Fibroblast of skin of scalp (primary cell): ENCODE measurements at regions not wholly inside any gene's neighbourhood (a gene's known extent, or its start where the extent isn't known, plus 50 kb on each side); places are given as distances from the start of the nearest gene placed in this dataset.
"Not testable (repeated sequence)": the region's sequence is repeated elsewhere in the genome, so short reads cannot be mapped to it uniquely, and the experiment has no call there.

Experiments used
- DNase-seq: peaks from one replicate; pipeline ENCODE4 v3.0.0-alpha.2; 2013

DNA sequence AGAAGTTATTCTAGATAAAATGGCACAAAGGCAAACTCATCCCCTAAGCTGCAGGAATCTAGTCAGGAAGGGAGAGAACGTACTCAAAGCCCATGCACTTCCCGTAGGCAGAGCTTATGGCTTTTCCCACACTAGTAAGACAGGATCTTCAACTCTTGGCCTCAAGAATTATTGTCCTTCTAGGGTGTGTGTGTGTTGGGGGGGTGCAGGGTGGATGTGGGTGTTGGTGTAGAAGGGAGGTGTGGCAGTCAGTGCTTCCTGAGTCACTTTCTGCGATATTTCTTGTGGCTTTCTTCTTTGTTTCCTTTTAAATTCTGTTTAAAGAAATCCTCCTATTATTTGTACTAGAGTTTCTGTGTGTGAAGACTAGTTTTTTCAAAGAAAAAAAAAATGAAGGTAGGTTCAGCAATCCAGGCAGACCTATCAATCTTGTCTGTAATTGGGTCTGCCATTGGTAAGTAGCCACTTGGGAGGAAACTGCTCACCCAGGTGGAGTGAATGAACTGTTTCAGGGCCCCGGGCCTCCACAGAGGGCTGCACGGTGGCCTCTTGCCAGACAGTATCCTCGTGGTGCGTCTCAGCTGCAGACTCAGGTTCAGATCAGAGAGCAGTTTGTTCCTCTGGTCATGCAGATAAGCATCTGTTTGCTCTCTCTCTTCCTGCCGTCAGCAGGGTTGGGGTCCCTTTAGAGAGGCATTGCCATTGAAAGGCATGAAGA lies 131.9 kb downstream of the NPR3 start:
- no peak for DNase-seq

DNA sequence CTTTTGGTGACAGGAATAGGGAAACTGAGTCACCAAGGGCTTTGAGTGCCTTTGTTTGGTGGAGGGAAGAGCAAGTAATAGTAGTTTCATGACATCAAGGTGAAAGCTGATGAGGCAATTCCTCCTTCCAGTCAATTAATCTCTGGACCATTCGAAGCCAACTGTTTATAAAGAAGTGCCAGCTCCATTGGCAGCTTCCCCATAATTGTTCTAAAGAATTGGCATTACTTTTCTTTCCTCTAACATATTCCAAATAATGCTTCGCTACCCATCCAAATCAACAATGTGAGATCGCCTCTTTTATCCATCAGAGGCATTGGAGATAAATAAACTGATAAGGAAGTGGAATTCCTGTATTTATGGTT lies 132.4 kb downstream of the NPR3 start:
- DNase-seq = no peak

DNA sequence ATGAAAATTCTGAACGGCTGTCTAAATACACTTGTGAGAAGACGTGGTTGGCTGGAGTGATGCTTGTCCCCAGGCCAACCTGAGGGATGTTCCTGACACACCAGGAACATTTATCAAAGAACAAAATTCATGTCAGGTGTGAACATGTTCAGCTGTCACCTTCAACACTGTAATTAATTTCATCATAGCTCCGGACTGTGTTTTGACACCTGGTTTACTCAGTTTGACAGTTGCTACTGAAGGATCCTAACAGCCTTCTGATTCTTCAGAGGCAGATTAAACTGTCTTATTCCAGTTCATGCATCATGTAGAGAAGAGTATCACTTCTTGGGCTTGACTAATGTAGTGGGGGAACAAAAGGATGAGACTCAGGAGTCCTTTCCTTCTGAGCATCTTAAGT lies 134.1 kb downstream of the NPR3 start:
- DNase-seq = no peak

DNA sequence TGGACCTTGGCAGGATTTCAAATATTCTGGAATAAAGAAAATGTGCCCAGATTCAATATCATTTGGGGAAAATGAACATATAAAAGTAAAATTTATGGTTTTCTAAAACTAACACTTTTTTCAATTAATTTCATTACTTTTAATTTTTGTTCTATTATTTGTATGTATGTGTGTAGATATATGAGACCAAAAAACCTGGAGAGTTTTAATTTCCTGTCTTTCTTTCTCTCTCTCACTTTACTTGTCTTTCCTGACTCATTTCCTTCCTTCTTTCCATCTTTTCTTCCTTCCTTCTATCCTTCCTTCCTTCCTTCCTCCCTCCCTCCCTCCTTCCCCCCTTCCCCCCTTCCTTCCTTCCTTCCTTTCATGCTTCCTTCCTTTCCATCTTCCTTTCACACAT lies 137.0 kb downstream of the NPR3 start:
- no peak for DNase-seq

DNA sequence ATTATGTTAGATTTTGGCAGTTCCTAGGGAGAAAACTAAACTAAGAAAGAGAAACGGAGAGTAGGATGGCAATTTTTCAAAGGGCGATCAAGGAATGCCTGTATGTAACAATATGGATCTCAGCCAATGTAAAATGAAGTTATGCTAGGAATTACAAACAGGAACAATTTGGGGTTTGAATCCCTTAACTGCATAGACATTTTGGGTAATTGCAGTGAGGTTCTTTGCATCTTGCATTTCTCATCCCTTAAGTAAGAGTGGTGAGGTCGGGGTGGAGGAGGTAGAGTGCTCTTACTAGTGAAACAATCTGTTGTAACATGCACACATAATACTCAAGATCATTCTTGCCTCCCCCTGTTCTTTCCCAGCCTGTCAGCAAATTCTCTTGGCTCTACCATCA lies 137.6 kb downstream of the NPR3 start:
- DNase-seq = peak; percentile 79

DNA sequence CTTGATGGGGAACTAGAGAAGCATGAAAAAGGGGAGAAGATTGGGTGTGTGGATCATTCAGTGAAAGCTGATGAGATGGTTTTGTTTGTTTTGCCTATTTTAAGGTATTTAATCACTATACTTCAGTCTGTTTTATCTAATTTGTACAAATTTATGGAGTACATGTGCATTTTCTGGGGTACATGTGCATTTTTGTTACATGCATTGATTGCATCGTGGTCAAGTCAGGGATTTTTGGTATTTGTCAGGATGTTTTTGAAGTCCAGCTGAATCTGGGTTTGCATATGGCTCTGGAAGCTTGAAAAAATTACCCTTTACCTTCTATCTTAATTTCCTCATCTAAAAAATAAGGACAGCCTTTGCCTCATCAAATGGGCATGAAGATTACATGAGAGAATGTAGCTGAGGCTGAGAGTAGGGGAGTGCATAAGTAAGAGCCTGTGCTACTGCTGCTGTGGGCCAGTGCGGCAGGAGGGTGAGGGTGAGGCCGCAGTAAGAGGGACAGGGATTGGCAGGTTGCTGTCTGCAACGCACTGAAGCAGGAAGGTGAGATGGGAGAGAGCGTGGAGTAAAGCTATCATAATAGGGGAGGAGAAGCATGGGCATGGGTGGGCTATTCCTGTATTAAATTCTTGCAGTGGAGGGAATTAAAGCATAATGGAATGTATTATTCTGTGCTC lies 139.8 kb downstream of the NPR3 start:
- no peak for DNase-seq

DNA sequence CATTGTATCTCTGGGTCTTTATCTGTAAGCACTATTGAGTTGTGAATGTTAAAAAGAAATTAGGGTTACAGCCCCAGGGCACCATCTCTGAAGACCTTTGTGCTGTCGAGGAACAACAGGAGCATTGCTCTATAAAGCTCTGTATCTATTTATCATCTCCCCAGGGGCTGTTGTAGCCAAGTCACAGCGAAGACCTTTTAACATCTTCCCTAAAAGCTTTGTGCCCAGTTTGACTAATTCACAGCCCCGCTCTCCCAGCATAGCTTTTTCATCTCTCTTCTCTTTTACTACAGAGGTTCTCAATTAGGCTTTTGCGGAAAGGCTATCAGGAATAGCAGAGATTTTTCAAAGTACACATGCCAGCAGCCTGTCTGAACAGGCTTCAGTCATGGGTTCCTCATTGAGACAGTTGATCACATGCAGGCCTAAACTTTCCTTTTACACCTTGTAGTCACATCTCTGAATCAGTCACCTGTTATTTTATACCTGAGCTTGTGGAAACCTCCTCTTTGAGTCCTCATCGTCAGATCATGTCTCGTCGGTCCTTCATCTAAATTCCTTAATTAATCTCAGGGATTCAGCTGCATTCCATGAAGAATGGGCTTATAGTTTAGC lies 140.5 kb downstream of the NPR3 start:
- DNase-seq = no peak

DNA sequence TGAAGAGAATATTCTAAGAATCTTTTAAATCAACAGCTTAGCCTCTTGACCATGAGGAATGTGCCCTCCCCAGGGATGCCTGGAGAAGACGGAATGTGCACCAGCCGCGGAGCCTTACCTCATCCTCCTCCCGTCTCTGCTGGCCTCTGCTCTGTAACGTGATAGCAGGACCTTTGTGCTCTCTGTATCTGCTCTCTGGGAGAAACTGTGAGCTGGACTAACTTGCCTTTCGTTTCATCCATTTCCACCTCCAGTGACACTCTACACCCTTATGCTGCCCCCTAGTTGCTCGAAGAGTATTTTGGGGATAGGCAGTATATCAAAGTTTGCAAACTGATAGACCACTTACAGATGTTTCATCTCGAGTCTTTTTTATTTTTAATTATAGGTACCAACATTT lies 141.4 kb downstream of the NPR3 start:
- DNase-seq = peak; percentile 97

DNA sequence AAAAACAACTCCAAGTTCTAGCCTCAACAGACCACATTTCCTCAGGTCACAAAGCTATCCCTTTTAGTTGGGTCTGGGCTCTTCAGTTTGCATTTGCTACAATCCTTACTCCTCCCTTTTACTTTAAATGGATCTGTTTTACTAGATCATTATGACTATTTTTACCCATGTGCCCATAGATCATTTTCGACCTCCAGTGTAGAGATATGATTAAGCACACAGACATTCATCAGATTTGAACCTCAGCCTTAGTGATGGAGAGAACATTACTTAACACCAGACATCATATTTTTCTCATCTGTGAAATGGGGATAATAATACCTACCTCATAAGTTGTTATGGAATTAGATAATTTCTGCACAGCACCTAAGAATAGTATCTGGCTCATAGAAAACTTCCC lies 141.9 kb downstream of the NPR3 start:
- peak; percentile 64 for DNase-seq

DNA sequence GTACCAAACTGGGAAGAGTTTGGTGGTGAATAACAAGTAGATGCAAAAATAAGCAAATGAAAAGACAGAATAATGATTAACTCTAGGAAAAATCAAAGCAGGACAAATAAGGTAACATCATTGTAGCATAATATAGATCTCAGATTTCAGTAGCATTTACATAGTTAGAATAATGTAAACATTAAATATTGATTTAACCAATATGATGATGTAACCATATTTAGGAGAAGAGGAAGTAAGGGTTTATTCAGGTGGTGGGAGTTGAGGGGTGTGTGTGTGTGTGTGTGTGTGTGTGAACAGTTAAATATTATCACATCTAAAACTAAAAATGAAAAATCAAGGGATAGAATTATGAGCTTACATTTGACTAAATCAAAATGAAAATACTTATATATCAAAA lies 143.4 kb downstream of the NPR3 start:
- no peak for DNase-seq

DNA sequence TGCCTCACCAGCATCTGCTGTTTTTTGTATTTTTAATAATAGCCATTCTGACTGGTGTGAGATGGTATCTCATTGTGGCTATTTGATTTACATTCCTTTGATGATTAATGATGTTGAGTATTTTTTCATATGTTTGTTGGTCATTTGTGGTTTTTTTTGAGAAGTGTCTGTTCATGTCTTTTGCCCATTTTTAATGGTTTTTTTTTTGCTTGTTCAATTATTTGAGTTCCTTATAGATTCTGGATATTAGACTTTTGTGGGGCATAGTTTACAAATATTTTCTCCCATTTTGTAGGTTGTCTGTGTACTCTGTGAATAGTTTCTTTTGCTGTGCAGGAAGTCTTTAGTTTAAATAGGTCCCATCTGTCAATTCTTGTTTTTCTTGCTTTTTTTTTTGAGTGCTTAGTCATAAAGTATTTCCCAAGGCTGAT lies 148.1 kb downstream of the NPR3 start:
- DNase-seq = peak; percentile 65

DNA sequence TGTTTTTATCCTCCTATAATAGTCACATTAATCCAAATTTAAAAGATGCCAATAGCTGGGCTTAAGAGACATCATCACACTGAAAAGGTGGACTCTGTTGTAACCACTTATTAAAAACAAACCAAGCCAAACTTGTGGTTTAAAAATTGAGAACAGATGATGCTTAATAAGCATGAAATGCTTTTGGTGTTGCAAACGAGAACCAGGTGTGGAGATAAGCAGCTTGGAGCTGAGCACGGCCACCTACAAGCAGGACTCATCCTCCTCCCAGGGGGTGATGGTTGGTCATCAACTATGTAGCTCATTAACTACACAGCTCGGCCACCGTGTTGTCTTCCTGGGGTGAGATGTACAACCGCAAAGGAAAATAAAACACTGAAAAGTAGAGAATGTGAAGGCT lies 154.4 kb downstream of the NPR3 start:
- DNase-seq = peak; percentile 70

DNA sequence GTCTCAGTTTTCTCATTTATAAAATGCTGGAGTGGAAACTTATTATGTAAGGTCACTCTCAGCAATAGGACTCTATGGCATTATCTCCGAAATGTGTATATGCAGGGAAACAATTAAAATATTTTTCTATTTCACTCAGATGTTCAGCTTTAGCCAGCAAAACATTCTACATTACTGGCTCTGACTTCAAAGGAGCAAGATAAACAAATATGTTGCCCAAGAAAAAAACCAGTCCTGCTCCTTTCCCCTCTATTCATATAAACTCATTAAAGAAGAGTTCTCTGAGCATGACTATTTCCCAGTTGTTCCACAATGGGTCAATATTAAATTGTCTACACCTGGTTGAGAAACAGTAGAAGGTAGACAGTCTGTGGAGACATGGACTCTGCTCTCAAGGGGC lies 155.0 kb downstream of the NPR3 start:
- no peak for DNase-seq

DNA sequence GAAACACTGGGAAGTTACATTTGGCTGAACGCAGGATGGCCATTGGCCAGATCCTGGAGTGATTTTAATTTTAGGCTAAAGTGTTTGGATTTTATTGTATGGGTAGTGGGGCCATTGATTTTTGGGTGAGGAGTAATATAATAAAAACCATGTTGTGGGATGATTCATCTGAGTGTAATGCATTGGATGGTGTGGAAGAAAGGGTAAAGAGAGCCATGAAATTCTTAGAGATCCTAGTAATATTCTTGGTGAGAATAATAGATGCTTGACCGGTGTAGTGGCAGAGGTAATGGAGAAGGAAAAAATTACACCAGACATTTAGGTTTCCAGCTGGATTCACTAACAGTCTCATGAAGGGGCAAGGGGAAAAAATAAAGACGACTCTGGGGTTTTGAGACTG lies 158.1 kb downstream of the NPR3 start:
- peak; percentile 85 for DNase-seq

DNA sequence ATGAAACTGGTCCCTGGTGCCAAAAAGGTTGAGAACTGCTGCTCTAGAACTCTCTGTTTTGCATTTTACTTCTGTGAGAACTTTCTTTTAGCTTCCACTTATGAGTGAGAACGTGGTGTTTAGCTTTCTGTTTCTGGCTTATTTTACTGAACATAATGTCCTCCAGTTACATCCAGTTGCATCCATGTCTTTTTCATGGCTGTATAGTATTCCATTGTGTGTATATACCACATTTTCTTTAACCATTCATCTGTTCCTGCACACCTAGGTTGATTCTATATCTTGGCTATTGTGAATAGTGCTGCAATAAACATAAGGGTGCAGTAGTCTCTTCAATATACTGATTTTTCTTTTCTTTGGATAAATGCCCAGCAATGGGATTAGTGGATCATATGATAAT lies 165.7 kb downstream of the NPR3 start:
- no peak for DNase-seq

DNA sequence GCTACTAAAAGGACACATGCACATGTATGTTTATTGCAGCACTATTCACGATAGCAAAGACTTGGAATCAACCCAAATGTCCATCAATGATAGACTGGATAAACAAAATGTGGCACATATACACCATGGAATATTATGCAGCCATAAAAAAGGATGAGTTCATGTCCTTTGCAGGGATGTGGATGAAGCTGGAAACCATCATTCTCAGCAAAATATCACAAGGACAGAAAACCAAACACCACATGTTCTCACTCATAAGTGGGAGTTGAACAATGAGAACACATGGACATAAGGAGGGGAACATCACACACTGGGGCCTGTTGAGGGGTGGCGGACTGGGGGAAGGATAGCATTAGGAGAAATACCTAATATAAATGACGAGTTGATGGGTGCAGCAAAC lies 168.2 kb downstream of the NPR3 start:
- DNase-seq = not testable (repeated sequence)

DNA sequence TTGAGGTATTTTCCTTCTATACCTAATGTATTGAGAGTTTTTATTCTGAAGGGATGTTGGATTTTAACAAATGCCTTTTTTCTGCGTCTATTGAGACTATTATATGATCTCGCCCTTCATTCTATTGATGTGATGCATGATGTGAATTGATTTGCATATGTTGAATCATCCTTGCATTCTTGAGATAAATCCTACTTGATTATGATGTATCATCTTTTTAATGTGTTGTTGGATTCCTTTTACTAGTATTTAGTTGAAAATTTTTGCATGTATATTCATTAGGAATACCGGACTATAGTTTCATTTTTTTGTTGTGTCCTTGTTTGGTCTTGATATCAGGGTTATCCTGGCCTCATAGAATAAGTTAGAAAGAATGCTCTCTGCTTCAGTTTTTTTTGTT lies 169.7 kb downstream of the NPR3 start:
- peak; percentile 50 for DNase-seq

DNA sequence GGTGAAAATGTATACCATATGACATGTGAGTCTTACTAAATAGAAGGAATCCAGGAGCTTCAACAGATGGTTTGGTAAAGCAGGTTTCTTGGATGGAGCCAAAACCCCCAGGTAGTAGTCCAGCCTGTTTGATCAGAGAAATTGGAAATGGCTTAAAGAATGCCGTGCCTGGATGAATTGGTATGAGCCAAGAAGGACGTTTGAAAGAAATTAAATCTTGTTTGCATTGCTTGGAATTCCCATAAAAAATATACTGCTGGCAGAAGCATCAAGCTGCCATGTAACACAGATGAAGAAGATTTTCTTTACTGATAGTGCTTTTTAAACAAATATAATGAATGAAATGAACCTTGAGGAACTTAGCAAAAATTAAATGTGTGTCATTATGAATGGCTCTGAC lies 176.3 kb downstream of the NPR3 start:
- DNase-seq = no peak

DNA sequence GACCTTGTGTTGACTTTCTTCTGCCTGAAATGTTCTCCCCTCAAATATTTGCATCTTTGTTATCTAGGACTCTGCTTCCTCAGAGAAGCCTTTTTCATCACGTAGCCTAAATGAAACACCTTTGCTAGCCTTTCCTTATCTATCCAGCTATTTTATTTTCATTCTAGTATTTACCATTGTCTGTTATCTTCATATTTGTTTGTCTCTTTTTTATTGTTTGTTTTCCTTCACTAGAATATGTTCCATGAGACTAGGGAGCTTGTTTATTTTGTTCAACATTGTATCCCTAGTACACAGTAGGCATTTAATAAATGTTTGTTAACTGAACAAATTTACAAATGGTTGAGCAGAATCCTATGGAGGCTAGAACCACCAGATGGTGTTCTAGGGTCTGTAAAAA lies 178.0 kb downstream of the NPR3 start:
- no peak for DNase-seq

DNA sequence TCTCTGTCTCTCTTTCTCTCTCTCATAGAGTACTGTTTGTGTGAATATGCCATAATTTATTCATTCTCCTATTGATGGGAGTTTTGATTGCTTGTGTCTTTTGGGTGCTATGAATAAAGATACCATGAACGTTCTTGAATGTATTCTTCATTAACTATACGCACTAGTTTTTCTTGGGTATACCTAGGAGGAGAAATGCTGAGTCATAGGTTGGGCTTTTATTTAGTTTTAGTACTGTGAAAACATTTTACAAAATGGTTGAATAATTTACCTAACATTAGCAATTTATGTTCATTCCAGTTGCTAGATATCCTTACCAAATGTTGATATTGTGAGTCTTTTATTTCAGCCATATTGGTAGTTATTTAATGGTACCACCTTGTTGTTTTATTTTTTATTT lies 192.5 kb downstream of the NPR3 start:
- no peak for DNase-seq

DNA sequence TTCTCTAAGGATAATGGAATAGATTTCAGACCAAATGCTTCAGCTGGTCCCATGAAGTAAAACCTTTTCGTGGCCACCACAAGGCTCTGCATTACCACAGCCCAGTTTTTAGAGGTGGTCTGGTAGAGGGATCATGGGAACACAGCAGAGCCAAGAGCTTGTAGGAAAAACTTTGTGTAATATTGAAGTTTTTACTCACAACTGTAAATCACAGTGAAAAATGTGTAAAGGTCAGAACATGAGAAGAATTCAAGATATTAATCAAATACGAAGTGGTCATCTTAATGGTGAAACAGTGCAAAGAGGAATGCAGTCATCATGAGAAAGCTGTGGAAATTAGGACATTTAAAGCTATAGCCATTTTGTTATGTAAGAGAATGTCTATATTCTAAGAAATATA lies 197.5 kb downstream of the NPR3 start:
- DNase-seq = no peak

DNA sequence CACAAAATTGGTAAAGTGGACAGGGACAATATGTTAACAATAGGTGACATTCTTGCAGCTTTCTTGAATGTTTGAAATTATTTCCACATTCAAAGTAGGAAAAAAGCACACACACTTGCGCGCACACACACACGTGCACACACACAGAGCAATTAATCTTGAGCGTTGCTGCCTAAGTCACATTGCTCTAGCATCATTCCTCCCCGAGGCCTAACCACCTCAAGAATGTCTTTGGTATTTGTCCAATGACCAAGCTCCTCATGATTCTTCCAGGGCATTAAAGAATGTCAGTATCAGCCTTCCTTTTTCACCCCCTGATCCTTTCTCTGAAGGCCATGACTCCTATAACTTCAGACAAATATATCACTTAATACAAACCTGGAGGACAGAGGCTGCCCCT lies 198.1 kb downstream of the NPR3 start:
- DNase-seq = peak; percentile 85

DNA sequence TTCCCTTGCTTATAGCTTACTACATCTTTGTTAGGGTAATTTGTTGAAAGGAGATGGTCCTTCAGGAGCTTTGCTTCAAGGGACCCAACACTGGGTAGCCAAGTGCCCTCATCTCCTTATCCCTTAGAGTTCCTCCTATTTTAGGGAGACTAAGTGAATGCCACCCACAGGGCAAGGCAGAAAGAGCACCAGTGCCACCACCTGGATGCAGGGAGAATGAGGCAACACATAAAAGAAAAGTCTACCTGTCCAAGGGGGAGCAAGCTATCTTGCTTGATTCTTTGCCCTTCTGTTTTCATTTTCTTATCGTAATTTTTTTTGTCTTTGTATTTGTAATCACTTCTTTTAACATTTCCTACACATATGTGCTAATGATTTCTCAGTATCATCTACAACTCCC lies 205.5 kb downstream of the NPR3 start:
- DNase-seq = peak; percentile 62

DNA sequence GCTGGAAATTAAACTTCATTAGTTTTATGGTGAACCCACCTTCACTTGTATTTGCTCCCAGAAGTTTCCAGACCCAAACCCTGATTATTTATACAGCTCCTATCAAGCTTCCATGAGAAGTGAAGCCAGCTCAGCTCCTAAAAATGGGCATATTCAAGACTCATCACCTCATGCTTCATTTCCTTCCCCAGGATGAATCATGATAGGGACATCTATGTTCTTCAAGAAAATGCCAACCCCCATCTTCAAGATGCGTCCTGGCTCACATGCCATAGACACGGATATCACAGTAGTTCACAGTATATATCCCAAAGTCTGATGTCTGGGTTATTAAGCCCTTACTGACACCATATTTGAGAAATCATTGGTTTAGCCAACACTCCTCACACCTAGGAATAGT lies 217.6 kb downstream of the NPR3 start:
- peak; percentile 74 for DNase-seq
